ENCODE measurements at regions not wholly inside any gene's neighbourhood (a gene's known extent, or its start where the extent isn't known, plus 50 kb on each side); places are given as distances from the start of the nearest gene placed in this dataset.

GRCh38 chr3:116767726-116768125, 58.1 kb downstream of the TUSC7 start:
- DNase-seq (ENCODE audit: low spot score): no peak

GRCh38 chr3:116770815-116771450, 61.4 kb downstream of the TUSC7 start:
- peak; percentile 71 for DNase-seq (ENCODE audit: low spot score)

GRCh38 chr3:116776880-116777785, 67.6 kb downstream of the TUSC7 start:
- DNase-seq (ENCODE audit: low spot score): no peak

GRCh38 chr3:116785226-116785625, 75.6 kb downstream of the TUSC7 start:
- DNase-seq (ENCODE audit: low spot score): no peak

- no peak for DNase-seq (ENCODE audit: low spot score)
Observed at GRCh38 chr3:116802651-116803050, 93.1 kb downstream of the TUSC7 start.

- DNase-seq (ENCODE audit: low spot score): no peak
Observed at GRCh38 chr3:116806351-116806750, 96.8 kb downstream of the TUSC7 start.

GRCh38 chr3:116808725-116809124, 99.1 kb downstream of the TUSC7 start:
- DNase-seq (ENCODE audit: low spot score): no peak

GRCh38 chr3:116809208-116809607, 99.6 kb downstream of the TUSC7 start:
- DNase-seq (ENCODE audit: low spot score): no peak

GRCh38 chr3:116811754-116812153, 102.2 kb downstream of the TUSC7 start:
- no peak for DNase-seq (ENCODE audit: low spot score)

- DNase-seq (ENCODE audit: low spot score): no peak
Observed at GRCh38 chr3:116812949-116813348, 103.4 kb downstream of the TUSC7 start.

- DNase-seq (ENCODE audit: low spot score): no peak
Observed at GRCh38 chr3:116815321-116815720, 105.7 kb downstream of the TUSC7 start.

- DNase-seq (ENCODE audit: low spot score): no peak
Observed at GRCh38 chr3:116815831-116816588, 106.4 kb downstream of the TUSC7 start.

GRCh38 chr3:116821371-116821770, 111.8 kb downstream of the TUSC7 start:
- no peak for DNase-seq (ENCODE audit: low spot score)

GRCh38 chr3:116824208-116824607, 114.6 kb downstream of the TUSC7 start:
- DNase-seq (ENCODE audit: low spot score): no peak

GRCh38 chr3:116833202-116833601, 123.6 kb downstream of the TUSC7 start:
- no peak for DNase-seq (ENCODE audit: low spot score)

- no peak for DNase-seq (ENCODE audit: low spot score)
Observed at GRCh38 chr3:116834816-116835215, 125.2 kb downstream of the TUSC7 start.

- no peak for DNase-seq (ENCODE audit: low spot score)
Observed at GRCh38 chr3:116835658-116836057, 126.1 kb downstream of the TUSC7 start.

- DNase-seq (ENCODE audit: low spot score): no peak
Observed at GRCh38 chr3:116836286-116836685, 126.7 kb downstream of the TUSC7 start.

- no peak for DNase-seq (ENCODE audit: low spot score)
Observed at GRCh38 chr3:116837483-116837882, 127.9 kb downstream of the TUSC7 start.

GRCh38 chr3:116841003-116841735, 131.6 kb downstream of the TUSC7 start:
- no peak for DNase-seq (ENCODE audit: low spot score)

GRCh38 chr3:116842254-116842957, 132.8 kb downstream of the TUSC7 start:
- DNase-seq (ENCODE audit: low spot score): no peak

All from iPS-NIHi11 (cell line).